GM10266 (cell line): ENCODE measurements at regions not wholly inside any gene's neighbourhood (a gene's known extent, or its start where the extent isn't known, plus 50 kb on each side); places are given as distances from the start of the nearest gene placed in this dataset.

Source experiments
- DNase-seq: peaks from one replicate; pipeline ENCODE4 v3.0.0; 2012; ENCODE audit errors: extremely low spot score
- TF ChIP-seq, protein P1 (sequence below): IDR thresholded peaks from 2 replicates; pipeline ENCODE4 v1.5.1; 2012; ENCODE audit warnings: mild to moderate bottlenecking, low read depth; ENCODE audit not compliant: control insufficient read depth, insufficient read depth; ENCODE audit errors: missing control alignments

DNA sequence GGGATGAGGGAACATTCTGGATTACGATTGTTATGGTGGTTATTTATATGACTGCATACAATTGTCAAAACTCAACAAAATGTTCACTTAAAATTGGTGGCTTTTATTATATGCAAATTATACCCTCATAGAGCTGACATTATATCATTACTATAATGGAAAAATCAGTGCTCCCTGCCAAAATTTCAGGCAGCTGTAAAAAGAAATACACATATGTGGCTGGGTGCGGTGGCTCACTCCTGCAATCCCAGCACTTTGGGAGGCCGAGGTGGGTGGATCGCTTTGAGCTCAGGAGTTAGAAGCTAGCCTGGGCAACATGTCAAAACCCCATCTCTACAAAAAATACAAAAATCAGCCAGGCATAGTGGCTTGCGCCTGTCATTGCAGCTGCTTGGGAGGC lies 75.8 kb upstream of the SULF2 start:
- TF ChIP-seq, protein P1, sequence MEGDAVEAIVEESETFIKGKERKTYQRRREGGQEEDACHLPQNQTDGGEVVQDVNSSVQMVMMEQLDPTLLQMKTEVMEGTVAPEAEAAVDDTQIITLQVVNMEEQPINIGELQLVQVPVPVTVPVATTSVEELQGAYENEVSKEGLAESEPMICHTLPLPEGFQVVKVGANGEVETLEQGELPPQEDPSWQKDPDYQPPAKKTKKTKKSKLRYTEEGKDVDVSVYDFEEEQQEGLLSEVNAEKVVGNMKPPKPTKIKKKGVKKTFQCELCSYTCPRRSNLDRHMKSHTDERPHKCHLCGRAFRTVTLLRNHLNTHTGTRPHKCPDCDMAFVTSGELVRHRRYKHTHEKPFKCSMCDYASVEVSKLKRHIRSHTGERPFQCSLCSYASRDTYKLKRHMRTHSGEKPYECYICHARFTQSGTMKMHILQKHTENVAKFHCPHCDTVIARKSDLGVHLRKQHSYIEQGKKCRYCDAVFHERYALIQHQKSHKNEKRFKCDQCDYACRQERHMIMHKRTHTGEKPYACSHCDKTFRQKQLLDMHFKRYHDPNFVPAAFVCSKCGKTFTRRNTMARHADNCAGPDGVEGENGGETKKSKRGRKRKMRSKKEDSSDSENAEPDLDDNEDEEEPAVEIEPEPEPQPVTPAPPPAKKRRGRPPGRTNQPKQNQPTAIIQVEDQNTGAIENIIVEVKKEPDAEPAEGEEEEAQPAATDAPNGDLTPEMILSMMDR: no peak
- no peak for DNase-seq

DNA sequence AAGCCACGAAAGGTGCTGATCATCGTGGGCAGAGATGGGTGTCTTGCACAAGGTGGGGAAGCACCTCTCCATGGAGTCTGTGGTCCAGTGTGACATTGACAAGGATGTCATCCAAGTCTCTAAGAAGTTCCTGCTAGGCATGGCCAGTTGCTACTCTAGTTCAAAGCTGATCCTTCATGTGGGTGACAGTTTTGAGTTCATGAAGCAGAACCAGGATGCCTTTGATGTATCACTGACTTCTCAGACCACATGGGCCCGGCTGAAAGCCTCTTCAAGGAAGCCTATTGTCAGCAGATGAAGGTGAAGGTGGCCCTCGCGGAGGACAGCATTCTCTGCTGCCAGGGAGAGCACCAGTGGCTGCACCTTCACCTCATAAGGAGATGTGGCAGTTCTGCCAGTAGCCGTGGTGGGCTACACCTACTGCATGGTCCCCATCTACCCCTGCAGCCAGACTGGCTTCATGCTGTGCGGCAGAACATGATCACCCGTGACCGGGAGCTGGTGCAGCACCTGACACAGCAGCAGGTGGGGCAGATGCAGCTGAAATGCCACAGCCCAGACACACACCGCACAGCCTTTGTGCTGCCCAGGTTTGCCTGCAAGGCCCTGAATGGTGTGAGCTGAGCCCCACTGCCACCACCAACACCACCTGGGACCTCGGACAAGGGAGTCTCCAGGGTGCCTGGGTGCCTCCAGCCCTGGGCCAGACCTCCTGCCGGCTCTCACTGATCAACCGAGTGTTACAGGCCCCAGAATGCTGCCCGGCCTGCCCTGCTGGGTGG lies 75.0 kb upstream of the SULF2 start:
- TF ChIP-seq, protein P1: no peak
- DNase-seq: no peak

DNA sequence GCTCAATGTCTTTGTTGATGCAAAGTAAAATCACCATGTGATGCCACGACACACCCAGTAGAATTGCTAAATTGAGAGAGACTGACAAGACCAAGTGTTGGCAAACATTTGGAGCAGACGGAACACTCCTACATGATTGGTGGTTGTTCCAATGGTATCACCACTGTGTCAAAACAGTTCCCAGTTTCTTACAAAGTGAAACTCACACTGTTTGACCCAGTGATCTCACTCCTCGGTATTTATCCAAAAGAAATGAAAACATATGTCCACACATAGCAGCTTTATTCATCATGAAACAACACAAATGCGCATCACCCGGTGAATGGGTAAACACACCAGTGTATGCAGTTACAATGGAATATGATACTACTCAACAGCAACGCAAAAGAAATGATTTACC lies 74.0 kb upstream of the SULF2 start:
- no peak for DNase-seq
- TF ChIP-seq, protein P1: no peak

DNA sequence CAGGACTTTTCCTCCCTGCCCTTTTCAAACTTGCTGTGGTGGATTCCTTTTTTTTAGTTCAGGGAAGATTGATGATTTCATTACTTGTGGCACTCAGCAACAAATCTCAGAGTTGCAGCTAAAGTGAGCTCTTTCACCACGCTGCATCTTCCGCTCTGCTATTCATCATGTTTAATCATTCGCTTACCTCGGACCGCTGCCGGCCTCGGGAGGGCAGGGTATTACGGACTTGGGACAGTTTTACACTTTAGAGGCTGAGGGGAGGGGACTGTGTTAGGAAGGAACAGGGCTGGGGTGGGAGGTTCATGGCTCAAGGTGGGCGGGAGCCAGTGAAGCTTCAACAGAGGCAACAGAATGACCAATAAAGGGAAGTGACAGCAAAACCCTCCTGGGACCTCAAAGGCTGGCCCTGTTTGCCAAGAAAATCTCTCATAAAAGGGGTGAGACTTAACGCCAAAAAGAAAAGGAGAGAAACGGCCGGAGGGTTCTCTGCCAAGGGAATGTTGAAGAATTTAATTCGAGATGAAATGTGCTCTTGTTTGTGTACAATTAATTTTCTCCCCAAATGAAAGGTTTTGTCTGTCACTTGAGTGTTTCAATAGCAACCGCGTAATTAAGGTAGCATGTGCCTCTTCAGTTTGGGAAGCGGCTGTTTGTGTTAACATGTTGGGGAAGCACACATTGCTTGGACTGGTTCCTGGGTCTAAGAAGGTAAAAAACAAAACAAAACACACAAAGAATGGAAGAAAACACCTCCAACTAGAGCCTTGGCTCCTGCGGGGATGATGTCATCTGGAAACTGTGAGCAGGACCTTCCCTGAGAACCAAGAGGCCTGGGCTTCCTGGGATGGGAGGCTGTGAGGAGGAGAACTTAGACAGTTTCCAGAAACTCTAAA lies 72.5 kb upstream of the SULF2 start:
- DNase-seq: no peak
- TF ChIP-seq, protein P1: no peak

DNA sequence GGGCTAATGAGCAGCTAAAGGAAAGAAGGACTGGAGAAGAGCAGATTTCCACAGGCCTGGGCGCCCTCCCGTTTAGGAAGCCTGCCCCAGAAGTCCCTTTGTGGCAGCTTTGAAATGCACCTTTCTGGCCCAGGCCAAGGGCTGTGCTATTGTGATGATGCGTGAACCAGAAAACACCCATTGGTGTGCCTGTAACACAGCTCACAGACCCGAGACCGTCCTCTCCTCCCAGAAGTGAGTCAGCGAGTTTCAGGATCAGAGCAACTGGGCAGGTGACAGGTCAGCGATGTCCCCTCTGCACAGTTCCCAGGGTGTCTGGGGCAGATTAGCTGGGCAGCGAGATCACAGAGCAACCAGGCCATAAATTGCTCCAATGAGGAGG lies 71.9 kb upstream of the SULF2 start:
- peak; percentile 49 for DNase-seq
- TF ChIP-seq, protein P1: no peak

DNA sequence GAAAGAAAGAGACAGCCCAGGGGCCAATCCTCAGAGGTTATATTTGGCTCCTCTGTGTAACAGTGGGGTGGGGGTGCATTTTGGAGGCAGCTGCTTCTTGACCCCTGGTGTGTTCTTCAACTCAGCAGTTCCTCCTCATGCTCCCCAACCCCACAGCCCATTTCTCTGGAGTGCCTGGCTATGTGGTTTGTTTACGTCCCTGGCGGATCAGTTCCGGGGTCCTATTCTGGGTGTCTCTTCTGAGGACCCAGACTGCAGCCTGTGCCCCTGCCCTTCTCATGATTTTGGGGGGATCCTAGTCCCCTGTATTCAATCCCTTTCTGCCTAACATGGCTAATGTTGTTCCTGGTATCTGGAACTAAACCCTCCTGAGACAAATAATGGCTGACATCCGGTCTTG lies 70.5 kb upstream of the SULF2 start:
- TF ChIP-seq, protein P1: no peak
- DNase-seq: no peak
